HEK293T (cell line): ENCODE measurements at regions not wholly inside any gene's neighbourhood (a gene's known extent, or its start where the extent isn't known, plus 50 kb on each side); places are given as distances from the start of the nearest gene placed in this dataset.

Experiments
- FOXK2 ChIP-seq: fragments of 450-650 bp; IDR thresholded peaks from 2 replicates; pipeline ENCODE4 v1.6.1; 2016; ENCODE audit warnings: mild to moderate bottlenecking
- FOXM1 ChIP-seq: fragments of 450-650 bp; IDR thresholded peaks from 2 replicates; pipeline ENCODE4 v1.6.1; 2017; ENCODE audit warnings: mild to moderate bottlenecking, borderline replicate concordance
- SUZ12 ChIP-seq: fragments of 450-650 bp; IDR thresholded peaks from 2 replicates; pipeline ENCODE4 v1.6.1; 2016; ENCODE audit warnings: mild to moderate bottlenecking

GRCh38 chr7:115350764-115351163 is 428.9 kb downstream of the MDFIC start:
- no peak for TF ChIP-seq FOXK2
- no peak for TF ChIP-seq FOXM1
- TF ChIP-seq SUZ12, result no peak
